GM18499 (cell line): ENCODE measurements at regions not wholly inside any gene's neighbourhood (a gene's known extent, or its start where the extent isn't known, plus 50 kb on each side); places are given as distances from the start of the nearest gene placed in this dataset.
"Not testable (repeated sequence)": the region's sequence is repeated elsewhere in the genome, so short reads cannot be mapped to it uniquely, and the experiment has no call there.

Source experiments
- ATAC-seq: cut with Tn5 transposase; IDR thresholded peaks from one replicate; pipeline ENCODE4 v1.9.1; 2021; ENCODE audit warnings: moderate number of reproducible peaks; ENCODE audit not compliant: insufficient read depth, unreplicated experiment

DNA sequence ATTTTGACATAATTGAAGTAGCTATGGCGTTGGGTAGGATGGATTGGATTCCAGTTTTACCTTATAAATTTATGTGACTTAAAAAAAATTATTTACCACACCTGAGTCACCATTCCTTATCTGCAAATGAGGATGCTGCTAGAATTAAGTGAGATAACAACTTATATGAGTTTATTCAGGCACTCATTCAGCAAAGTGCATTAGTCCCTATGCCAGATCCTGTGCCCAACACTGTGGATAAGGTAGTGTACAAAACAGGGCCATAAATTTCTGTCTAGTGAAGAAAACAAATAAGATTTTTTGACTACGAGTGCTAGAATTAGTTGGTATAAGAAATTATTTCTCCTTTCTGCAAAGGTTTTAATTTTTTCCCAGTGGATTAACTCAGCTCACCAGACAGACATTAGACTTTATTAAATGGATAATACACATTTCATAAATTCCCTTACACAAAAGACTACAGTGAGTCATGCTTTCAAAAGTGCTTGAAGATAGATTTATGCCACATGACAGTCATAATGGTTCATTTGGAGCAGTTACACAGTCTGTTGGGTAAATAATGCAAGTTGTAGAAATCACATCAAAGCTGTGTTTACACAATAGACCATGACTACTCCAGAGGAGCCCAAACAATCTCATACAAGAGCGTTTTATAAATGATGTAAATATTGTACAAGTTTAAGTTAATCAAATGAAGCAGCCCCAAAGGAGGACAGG, 129.9 kb upstream of the TGFBR2 start:
- ATAC-seq = no peak

DNA sequence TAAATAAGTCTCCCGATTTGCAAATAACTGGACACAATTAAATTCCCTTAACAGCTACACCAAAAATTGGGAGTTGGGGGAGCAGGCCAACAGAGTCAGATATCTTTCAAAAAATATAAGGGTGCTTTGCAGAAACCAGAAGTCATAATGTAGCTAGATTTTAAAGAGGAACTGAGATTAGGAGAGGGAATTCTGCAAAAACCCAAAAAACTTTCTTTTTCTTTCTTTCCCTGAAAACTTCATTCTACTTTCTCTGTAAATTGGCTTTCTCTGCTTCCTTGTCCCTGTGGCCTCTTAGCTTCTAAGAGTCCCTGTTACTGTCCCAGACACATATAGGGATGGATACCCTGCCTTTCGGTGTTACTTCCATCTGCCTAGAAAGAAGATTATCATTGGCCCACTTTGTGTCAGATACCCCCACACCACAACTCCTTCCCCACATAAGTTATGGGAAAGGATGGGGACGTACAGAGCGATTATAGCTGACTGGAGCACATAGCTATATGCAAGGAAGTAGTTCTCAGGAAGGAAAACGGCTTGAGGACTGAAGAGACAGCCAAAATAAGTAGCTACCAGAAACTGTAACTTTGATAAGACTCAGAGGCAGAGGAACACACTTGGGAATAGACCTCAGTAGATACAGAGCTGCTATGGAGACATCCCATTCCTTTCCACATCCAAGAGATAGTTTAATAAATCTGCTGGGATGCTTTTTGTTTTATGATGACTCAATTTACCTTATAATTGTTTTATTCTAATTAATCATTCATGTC, 129.1 kb upstream of the TGFBR2 start:
- no peak for ATAC-seq

DNA sequence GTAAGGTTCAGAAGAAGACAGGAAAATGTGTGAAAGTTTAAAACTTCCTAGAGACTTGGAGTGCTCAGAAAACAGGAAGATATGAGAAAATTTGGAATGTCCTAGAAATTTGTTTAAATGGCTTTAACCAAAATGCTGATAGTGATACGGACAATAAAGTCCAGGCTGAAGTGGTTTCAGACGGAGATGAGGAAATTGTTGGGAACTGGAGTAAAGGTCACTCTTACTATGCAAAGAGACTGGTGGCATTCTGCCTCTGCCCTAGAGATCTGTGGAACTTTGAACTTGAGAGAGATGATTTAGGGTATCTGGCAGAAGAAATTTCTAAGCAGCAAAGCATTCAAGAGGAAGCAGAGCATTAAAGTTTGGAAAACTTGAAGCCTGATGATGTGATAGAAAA, 126.7 kb upstream of the TGFBR2 start:
- ATAC-seq = not testable (repeated sequence)

DNA sequence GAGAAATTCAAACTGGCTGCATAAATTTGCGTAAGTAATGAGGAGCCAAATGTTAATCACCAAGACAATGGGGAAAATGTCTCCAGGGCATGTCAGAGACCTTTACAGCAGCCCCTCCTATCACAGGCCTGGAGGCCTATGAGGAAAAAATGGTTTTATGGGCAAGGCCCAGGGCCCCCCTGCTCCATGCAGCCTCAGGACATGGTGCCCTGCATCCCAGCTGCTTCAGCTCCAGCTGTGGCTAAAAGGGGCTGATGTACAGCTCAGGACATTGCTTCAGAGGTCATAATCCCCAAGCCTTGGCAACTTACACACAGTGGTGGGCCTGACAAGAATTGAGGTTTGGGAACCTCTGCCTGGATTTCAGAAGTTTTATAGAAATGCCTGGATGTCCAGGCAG, 126.2 kb upstream of the TGFBR2 start:
- ATAC-seq = not testable (repeated sequence)

DNA sequence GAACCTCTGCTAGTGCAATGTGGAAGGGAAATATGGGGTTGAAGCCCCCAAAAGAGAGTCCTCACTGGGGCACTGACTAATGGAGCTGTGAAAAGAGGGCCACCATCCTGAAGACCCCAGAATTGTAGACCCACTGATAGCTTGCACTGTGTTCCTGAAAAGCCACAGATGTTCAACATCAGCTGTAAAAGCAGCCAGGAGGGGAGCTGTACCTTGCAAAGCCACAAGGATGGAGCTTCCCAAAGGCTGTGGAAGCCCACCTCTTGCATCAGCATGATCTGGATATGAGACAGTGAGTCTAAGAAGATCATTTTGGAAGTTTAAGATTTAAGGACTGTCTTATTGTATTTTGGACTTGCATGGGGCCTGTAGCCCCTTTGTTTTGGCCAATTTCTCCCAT, 125.8 kb upstream of the TGFBR2 start:
- no peak for ATAC-seq

DNA sequence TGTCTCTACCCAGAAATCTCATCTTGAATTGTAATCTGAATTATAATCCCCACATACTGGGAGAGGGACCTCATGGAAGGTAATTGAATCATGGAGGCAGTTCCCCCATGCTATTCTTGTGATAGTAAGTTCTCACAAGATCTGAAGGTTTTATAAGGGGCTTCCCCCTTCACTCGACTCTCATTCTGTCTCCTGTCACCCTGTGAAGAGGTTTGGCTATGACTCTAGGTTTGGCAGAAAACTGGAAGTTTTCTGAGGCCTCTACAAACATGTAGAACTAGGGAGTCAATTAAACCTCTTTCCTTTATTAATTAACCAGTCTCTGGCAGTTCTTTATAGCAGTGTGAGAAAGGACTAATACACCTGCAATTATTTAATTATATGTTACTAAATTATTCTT, 125.2 kb upstream of the TGFBR2 start:
- ATAC-seq = no peak

DNA sequence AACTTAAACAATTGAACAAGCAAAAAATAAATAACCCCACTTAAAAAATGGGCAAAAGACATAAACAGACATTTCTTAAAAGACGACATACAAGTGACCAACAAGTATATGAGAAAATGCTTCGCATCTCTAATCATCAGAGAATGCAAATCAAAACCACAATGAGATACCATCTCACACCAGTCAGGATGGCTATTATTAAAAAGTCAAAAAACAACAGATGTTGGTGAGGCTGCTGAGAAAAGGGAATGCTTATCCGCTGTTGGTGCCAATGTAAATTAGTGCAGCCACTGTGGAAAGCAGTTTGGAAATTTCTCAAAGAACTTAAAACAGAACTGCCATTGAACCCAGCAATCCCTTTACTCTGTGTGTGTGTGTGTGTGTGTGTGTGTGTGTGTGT, 122.2 kb upstream of the TGFBR2 start:
- not testable (repeated sequence) for ATAC-seq

DNA sequence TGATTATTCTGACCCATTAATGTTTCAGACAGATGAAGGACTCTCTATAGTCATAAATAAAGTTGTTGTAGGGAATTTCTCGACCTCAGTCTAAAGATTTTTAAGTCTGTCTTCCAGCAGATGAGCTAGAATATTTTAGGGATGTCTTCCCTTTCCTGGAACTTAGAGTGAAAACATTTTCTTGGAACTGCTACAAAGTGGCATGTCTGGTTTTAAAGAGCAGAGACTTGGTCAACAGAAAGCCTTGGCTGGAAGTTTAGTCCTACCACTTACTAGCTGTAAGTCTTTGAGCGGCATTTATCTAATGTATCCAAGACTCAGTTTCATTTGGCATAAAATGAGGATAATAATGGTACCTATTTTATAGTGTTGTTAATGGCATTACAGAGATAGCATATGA, 120.0 kb upstream of the TGFBR2 start:
- ATAC-seq = no peak

DNA sequence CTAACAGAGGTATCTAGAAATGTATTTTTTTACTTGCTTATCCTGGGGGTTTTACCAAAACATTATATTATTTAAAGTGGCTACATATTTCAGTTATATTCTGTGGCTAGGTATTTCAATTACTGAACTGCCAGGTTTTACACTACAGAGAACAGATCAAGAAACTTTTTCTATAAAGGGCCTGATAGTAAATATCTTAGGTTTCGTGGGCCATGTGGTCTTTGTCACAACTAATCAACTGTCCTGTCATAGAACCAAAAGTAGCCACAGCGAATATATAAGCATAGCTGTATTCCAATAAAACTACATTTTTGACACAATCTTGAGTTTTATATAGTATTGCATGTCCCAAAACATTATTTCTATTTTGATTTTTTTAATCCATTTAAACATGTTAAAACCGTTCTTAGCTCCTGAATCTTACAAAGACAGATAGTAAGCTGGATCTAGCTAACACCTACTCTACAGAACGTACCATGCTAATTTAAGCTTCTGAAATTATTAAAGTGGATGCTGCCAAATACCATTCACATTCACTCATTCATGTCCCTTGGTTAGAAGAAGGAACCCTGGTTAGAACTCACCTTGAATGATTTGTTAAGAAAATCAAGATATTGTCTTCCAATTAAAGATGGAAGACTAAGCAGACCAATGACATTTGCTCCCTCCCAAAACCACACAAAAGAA, 118.2 kb upstream of the TGFBR2 start:
- ATAC-seq = no peak

DNA sequence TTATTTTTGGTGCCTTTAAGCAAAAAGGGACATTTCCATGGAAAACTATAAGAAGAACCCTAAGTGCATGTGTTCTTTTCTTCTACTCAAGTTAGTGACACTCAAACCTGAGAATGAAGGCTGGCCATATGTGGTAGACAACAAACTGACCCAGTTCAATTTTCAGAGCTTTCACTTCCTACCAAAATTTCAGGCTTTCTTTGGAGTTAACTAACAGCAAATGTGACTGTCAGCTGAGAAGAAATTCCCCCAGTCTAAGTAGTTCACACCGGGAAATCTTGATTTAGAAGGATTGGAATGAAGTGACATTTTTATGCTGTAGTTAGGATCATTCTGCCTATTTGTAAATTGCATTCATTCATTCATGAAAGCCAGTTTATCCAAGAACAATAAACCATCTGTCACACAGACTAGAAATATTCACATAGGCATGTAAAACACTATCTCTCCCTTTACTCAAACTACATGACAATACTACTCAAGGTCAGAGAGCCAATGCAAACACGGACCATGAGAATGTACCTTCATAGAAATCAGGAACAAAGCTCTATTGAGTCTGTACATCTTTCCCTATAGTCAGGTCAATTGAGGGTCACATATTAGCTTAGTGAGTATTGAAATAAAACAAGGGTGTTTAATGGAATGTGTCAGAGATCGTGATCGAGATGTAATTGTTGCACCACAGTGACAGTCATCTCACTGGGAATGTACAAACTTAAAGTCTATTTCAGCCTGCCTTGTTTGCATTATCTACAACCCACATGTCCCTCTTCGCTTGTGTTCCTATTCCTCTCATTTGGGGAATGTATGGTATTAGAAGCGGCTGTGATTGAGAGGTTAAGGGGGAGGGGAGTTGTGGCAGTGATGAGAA, 113.8 kb upstream of the TGFBR2 start:
- no peak for ATAC-seq

DNA sequence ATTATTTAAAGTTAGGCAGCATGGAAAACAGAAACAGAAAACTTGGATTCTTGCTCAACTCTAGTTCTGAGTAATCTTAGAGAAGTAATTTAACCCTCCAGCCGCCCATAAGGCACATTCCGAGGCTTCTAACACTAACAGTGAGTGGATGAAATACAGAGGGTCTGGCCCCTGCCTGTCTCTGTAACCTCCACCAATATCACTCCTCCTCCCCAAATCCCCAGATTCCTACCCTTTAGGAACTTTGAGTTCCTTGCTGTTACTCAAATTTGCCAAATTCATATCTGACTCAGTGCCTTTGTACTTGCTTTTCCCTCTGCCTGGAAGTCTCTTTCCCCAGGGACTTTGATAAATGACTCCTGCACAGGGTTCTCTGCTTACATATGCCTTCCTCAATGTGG, 112.5 kb upstream of the TGFBR2 start:
- ATAC-seq = no peak

DNA sequence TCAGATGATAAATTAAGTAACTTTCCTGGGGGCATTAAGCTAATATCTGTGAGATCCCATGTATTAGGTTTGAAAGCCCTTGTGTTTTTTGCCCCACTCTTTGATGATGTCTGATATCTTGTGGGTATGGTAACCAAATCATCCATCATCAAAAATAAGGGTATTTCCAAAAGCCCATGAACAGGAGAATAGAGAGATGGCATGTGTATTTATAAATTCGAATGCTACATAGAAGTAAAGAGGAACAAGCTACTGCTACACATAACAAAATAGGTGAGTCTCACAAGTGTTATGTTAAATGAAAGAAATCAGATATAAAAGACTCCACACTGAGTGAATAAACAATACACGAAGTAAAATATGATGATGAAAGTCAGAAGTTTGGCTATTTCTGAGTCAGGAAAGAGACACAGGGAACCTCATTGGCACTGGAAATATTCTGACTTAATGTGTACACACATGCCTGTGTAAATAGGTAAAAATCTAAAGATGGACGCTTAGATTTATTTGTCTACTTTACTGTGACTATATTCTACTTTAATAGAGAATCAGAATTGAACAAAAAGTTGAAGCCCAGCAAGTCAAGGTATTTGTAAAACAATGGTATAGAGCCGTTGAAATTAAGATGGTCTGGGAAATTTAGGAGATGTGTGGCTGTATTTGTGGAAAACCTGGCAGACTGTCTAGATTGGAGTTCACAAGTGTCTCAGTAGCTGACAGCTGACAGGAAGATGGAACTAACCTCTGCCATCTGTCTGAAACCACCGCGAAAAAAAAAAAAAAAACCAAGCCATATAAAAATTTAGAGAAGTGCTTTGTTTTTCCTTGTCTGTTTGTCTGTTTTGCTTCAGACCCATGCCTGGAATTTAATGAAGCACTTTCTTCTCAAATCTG, 111.0 kb upstream of the TGFBR2 start:
- no peak for ATAC-seq

DNA sequence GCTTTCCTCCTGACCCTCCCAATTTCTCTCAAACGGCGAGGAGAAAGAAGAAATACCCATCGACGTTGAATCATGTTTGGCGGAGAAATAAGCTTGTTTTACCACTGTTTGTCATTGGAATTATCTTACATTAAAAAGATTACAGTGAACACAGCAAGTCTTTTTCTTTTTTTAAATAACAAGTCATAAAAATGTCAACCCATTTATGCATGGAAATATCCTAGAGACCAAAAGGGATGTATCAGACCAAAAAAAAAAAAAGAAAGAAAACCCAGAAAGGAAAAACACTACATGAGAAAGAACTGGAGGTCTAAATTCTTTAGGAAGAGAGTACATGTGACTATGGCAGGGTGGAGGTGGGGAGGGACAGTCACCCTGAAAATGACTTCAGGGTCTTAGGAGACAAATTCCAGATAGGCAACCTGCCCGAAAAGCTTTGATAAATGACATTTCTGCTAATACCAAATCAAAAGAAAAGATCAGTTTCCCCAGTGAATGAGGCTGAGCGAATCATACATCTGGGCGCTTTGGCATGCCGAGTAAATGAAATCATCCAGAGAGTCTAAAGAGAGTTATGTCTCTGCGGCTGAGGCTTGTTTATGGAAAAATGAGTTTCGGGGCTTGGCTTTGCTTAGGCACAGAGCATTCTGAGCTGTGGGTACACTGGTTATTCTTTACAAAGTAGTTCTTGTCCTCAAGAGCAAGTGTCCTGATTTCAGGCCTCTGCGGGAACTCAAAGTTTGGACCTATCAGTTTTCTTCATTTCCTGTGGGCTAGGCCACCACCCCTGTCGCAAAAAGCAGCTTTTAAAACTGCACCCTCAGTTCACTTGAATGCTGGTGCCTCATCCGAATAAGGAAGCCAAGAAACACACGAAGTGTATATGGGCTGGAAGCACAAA, 110.1 kb upstream of the TGFBR2 start:
- no peak for ATAC-seq

DNA sequence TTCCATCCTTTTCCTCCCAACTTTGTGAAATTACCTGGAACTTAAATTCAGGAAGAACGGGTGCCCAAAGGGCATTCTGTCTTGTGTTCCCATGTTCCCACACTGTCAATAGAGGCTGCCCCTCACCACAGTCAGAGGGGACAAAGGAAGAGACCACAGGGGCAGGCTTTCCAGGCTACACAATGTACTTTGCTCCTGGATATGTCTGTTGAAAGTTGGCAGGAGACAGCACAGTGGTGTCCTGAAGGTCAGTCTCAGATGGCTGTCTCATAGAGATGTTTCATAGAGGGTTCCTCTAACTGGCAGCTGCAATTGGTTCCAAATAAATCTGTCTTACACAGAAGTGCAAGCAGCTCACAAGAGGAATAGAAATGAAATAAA, 107.8 kb upstream of the TGFBR2 start:
- no peak for ATAC-seq

DNA sequence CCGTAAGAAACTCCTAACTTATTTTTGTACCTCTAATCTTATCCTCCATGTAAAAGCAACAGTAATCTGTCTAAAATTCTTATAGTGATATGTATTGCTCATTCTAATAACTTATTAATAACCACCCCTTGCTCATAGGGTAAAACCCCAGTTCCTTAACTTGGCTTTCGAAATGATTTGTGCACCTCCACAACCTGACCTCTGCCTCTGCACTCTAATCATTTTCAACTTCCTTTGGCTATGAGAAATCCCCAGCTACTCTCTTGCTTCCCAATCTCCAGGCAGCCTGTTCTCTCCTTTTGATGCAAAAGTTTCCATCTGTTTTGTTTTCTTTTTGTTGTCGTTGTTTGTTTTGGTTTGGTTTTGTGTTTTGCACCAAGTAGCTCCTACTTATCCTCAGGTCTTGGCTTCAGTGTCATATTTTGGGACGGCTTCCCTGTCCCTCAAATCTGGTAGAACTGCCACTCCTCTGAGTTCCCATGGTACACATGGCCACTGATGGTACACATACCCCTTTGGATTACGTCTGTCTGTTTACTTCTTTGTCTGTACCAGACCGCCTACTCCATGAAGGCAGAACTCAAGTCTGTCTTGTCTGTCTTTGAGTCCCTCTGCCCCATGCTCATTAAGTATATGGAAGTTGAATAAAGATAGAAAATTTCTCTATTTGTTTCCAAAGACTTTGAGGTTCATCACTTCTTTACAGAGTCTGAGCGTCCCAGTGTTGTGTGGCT, 105.6 kb upstream of the TGFBR2 start:
- ATAC-seq = peak; percentile 96

DNA sequence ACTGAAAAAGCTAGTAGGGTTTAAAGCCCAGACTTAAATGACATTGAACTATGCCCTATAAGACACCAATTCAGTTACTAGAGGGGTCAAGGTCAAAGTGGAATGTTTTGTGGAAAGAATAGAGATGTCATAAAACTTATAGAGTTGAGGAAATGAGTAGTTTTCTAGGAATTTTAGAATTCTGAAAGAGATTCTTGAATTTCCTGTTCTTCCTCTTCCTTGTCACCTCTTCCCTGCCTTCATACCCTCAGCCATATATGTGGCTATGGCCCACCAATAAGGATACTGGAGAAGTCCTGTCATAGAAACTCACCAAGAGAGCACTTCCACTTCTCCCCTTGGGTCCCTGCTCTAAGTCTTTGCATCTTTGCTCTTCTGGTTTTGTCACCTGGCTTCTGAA, 104.9 kb upstream of the TGFBR2 start:
- no peak for ATAC-seq

DNA sequence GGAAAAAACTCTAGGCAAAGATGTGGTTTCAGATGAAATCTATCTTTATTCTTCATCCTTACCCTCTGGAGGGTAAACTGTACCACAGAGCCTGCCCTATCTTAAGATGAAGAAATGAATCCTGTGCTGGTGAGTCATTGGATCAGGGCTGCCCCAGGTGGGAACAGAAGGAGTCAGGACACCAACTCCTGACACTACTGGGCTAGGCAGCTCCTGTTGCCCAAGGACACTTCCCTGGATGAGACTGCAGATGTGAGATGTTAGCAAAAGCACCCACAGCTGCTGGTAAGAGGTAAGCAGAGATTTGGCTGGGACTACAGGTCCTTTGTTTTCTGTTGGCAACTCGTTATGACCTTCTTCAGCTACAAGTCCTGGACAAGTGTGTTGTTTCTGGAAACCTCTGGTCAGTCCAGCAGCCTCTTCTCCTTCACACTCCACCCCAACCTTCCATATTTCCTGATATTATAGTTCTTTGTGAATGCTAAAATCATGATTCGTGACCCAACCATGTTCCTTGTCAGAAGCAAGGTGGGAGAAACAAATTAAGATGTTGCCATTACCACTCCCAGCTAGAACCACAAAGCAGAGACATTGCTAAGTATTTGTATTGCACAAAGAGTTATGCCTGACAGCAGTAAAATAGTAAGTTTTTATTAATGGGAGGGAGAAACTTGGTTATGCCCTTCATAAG, 104.2 kb upstream of the TGFBR2 start:
- ATAC-seq = no peak
